Fibroblast of lung (primary cell): ENCODE measurements at regions not wholly inside any gene's neighbourhood (a gene's known extent, or its start where the extent isn't known, plus 50 kb on each side); places are given as distances from the start of the nearest gene placed in this dataset.

Experiments
- DNase-seq, 2 donors: peaks; one replicate each; pipeline versions ENCODE4 v3.0.0 to v3.0.0-alpha.2; 2010; ENCODE audit warnings: low read depth in 2 of 2
- H2AFZ ChIP-seq: 2 replicates; pipeline ENCODE4 v1.5.1; 2012; ENCODE audit warnings: low read length, control low read depth, inconsistent platforms
- H3K27ac ChIP-seq: 2 replicates; pipeline ENCODE4 v1.5.1; 2011; ENCODE audit warnings: low read length, control low read depth; ENCODE audit not compliant: insufficient read depth
- H3K27me3 ChIP-seq: 2 replicates; pipeline ENCODE4 v1.5.1; 2011; ENCODE audit warnings: mild to moderate bottlenecking, low read length; ENCODE audit not compliant: control insufficient read depth, insufficient read depth
- H3K36me3 ChIP-seq: 2 replicates; pipeline ENCODE4 v1.5.1; 2011; ENCODE audit warnings: low read length; ENCODE audit not compliant: control insufficient read depth, insufficient read depth
- H3K4me1 ChIP-seq: 2 replicates; pipeline ENCODE4 v1.5.1; 2011; ENCODE audit warnings: low read length; ENCODE audit not compliant: control insufficient read depth, insufficient read depth; ENCODE audit errors: extremely low read depth
- H3K4me2 ChIP-seq: 2 replicates; pipeline ENCODE4 v1.5.1; 2011; ENCODE audit warnings: low read length, control low read depth; ENCODE audit not compliant: insufficient read depth; ENCODE audit errors: extremely low read depth
- H3K4me3 ChIP-seq, 4 experiments: fragments of 200-600 bp in 1 of 4; sonication (generic) in 1 of 4; replicated peaks in 1 of 4; 2 replicates each; pipeline ENCODE4 v1.5.1; 2011 to 2016; ENCODE audit warnings: low read length in 4 of 4, low read depth in 3 of 4, mild to moderate bottlenecking in 3 of 4, control low read depth in 2 of 4, inconsistent platforms in 1 of 4, mixed read lengths in 1 of 4; ENCODE audit not compliant: insufficient read depth in 1 of 4; ENCODE audit errors: control extremely low read depth in 1 of 4
- H3K79me2 ChIP-seq: 2 replicates; pipeline ENCODE4 v1.5.1; 2012; ENCODE audit warnings: mild to moderate bottlenecking, low read length, inconsistent platforms; ENCODE audit not compliant: control insufficient read depth, insufficient read depth
- H3K9ac ChIP-seq: 2 replicates; pipeline ENCODE4 v1.5.1; 2011; ENCODE audit warnings: mild to moderate bottlenecking, low read length, control low read depth; ENCODE audit not compliant: insufficient read depth
- H3K9me3 ChIP-seq: 2 replicates; pipeline ENCODE4 v1.5.1; 2012; ENCODE audit warnings: low read depth, low read length; ENCODE audit not compliant: control insufficient read depth, insufficient read depth
- H4K20me1 ChIP-seq: 2 replicates; pipeline ENCODE4 v1.5.1; 2011; ENCODE audit warnings: low read length; ENCODE audit not compliant: control insufficient read depth, insufficient read depth; ENCODE audit errors: extremely low read depth
- CTCF ChIP-seq, 2 donors: IDR thresholded peaks in 1 of 2; conservative IDR thresholded peaks in 1 of 2; 1 replicate in 1 of 2; 2 replicates in 1 of 2; pipeline ENCODE4 v1.5.1; 2011 to 2012; ENCODE audit warnings: low read length in 2 of 2, control low read depth in 1 of 2, inconsistent platforms in 1 of 2, low read depth in 1 of 2, mild to moderate bottlenecking in 1 of 2
- EZH2 ChIP-seq: IDR thresholded peaks from 2 replicates; pipeline ENCODE4 v1.5.1; 2012; ENCODE audit warnings: low read length, control low read depth, mild to moderate bottlenecking; ENCODE audit errors: missing control alignments

GRCh38 chr17:63075969-63076368 is 109.9 kb downstream of the TANC2 start:
- DNase-seq, result peak in 1 of 2 donors; percentile 34
- H3K9ac ChIP-seq, result no peak overlapping the region
- no peaks in the 10 kb centered on the region for H3K36me3 ChIP-seq
- no peaks in the 10 kb centered on the region for H3K27me3 ChIP-seq
- no peak overlapping the region for H3K4me3 ChIP-seq
- no peak overlapping the region for H3K4me2 ChIP-seq
- H3K4me1 ChIP-seq, result no peaks in the 10 kb centered on the region
- TF ChIP-seq EZH2 (no peak), CTCF (conservative IDR thresholded peaks at IDR 0.05 in 1 of 2, IDR thresholded peaks at IDR 0.05 in 1 of 2; ENCODE audit: low read depth in 1 of 2, low read length in 2 of 2) (no peak)
- H4K20me1 ChIP-seq, result peaks cover 2% of the 10 kb centered on the region
- H3K27ac ChIP-seq, result no peak overlapping the region
- no peaks in the 10 kb centered on the region for H3K9me3 ChIP-seq
- peaks cover 1% of the 10 kb centered on the region for H3K79me2 ChIP-seq
- no peak overlapping the region for H2AFZ ChIP-seq

DNA sequence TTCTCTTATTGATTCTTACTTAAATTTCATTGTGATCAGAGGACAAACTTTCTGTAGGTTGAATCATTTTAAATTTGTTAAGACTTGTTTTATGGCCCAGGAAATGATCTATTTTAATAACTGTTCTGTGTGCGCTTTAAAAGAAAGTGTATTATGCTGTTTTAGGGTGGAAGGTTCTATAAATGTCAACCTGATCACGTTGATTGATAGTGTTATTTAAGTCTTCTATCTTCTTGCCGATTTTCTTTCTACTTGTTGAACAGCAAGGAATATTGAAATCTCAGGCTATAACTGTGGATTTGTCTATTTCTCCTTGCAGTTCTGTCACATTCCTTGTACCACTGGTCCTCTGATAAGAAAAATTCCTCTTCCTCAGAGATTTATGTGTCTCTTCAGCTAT is 112.7 kb downstream of the TANC2 start:
- no peak overlapping the region for H2AFZ ChIP-seq
- DNase-seq, result peak in 1 of 2 donors; percentile 13
- H4K20me1 ChIP-seq, result no peaks in the 10 kb centered on the region
- no peak overlapping the region for H3K27ac ChIP-seq
- no peaks in the 10 kb centered on the region for H3K36me3 ChIP-seq
- no peak overlapping the region for H3K9ac ChIP-seq
- no peak overlapping the region for H3K4me2 ChIP-seq
- H3K27me3 ChIP-seq, result no peaks in the 10 kb centered on the region
- H3K4me1 ChIP-seq, result no peaks in the 10 kb centered on the region
- peaks cover 1% of the 10 kb centered on the region for H3K79me2 ChIP-seq
- H3K9me3 ChIP-seq, result no peaks in the 10 kb centered on the region
- no peak overlapping the region for H3K4me3 ChIP-seq
- TF ChIP-seq EZH2 (no peak), CTCF (conservative IDR thresholded peaks at IDR 0.05 in 1 of 2, IDR thresholded peaks at IDR 0.05 in 1 of 2; ENCODE audit: low read depth in 1 of 2, low read length in 2 of 2) (no peak)

DNA sequence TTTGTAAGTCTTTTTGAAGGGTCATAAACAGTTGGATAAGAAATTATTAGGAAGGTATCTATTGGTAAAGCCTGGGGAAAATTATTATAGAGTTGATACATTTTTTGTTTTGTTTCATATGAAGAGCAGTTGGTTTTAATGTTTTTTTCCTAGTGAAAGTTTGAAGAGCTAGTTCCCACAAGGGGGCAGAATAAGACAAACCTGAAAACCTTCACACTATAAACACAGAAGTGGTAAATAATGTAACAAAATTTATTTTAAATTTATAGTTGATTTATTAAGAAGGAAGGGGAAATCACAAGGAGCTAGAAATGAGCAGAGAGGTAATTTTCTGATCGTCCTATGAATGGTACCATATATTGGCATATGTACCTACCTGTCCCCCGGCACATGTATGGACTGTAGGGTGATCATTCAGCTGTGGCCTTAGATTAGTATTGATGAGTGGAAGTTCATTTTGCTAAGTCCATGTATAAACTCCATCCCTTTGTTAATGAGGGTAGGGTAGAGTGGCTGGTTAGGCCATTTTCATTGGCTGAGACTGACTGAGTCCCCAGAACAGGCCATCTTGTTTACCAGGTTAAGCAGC is 116.3 kb downstream of the TANC2 start:
- TF ChIP-seq CTCF (conservative IDR thresholded peaks at IDR 0.05 in 1 of 2, IDR thresholded peaks at IDR 0.05 in 1 of 2; ENCODE audit: low read depth in 1 of 2, low read length in 2 of 2), result peak; percentile 40 to 52
- no peak for TF ChIP-seq EZH2
- Histone ChIP-seq H3K4me3 (no peak overlapping the region), H3K4me1 (no peaks in the 10 kb centered on the region), H2AFZ (no peak overlapping the region), H3K36me3 (no peaks in the 10 kb centered on the region), H3K27me3 (no peaks in the 10 kb centered on the region), H3K9ac (no peak overlapping the region), H3K9me3 (no peaks in the 10 kb centered on the region), H3K27ac (no peak overlapping the region), H3K4me2 (no peak overlapping the region), H3K79me2 (peaks cover 1% of the 10 kb centered on the region), H4K20me1 (no peaks in the 10 kb centered on the region)
- peak; percentile 36 to 77 for DNase-seq
